ENCODE measurements at regions not wholly inside any gene's neighbourhood (a gene's known extent, or its start where the extent isn't known, plus 50 kb on each side); places are given as distances from the start of the nearest gene placed in this dataset.

GRCh38 chr4:60506061-60506460, 694.1 kb upstream of the ADGRL3 start:
- DNase-seq: no peak
- intact Hi-C loops (cut with DNase I): no loop called here

GRCh38 chr4:60522265-60522664, 677.9 kb upstream of the ADGRL3 start:
- intact Hi-C loops (cut with DNase I): no loop called here
- no peak for DNase-seq

- intact Hi-C loops (cut with DNase I): no loop called here
- no peak for DNase-seq
Measured at GRCh38 chr4:60531776-60532379, 668.2 kb upstream of the ADGRL3 start.

DNA sequence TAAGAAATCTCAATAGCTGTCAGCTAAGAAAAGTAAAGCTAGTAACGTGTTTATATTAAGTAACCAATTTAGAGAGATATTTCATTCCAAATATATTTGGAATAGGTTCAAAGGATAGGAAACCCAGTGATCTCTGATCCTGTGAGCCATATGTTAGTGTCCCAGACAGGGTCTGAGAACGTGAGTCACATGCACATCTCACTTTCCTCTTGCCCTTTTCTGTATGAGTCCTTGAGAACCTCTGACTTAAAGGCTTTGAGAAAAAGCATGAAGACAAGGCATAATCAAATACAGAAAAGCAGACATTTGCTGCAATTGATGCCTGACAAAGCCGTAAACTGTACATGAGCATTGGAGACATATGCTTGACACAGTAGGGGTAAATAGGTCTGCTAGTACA, 655.1 kb upstream of the ADGRL3 start:
- DNase-seq: no peak

GRCh38 chr4:60562334-60562733, 637.8 kb upstream of the ADGRL3 start:
- intact Hi-C loops (cut with DNase I): no loop called here

More for the DNA sequence above, 655.1 kb upstream of the ADGRL3 start:
- intact Hi-C loops (cut with DNase I): no loop called here

DNA sequence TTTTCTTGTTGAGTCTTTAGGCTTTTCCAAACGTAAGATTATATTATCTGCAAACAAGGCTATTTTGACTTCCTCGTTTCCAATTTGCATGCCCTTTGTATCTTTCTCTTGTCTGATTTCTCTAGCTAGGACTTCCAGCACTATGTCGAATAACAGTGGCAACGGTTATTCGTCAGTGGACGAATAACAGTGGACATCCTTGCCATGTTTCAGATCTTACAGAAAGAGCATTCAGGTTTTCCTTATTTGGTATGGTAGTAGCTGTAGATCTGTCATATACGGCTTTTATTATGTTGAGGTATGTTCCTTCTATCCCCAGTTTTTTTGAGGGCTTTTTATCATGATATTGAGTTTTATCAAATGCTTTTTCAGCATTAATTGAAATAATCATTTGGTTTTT, 634.6 kb upstream of the ADGRL3 start:
- intact Hi-C loops (cut with DNase I): no loop called here
- DNase-seq: no peak

More at GRCh38 chr4:60562334-60562733, 637.8 kb upstream of the ADGRL3 start:
- no peak for DNase-seq

- intact Hi-C loops (cut with DNase I): no loop called here
- DNase-seq: no peak
Measured at GRCh38 chr4:60575336-60575735, 624.8 kb upstream of the ADGRL3 start.

DNA sequence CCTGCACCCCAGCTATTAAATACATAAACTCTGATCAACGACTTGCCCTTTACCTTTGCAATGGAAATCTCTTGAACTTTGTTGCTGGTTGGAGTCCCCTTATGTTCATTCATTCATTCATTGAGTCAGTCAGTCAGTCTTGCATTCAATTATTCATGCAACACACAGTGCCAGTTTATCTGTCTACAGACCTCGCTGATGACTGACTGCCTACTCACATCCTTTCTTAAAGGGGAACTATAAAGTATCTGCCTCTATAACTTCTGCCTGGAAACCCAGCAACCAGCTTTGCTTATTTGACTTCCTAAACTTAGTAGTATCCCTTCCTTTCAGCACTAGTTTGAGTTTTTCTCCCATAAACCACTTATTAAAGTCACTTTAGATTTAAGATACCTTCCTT, 620.8 kb upstream of the ADGRL3 start:
- intact Hi-C loops (cut with DNase I): no loop called here
- no peak for DNase-seq

GRCh38 chr4:60581919-60582536, 618.1 kb upstream of the ADGRL3 start:
- no peak for DNase-seq
- intact Hi-C loops (cut with DNase I): no loop called here

DNA sequence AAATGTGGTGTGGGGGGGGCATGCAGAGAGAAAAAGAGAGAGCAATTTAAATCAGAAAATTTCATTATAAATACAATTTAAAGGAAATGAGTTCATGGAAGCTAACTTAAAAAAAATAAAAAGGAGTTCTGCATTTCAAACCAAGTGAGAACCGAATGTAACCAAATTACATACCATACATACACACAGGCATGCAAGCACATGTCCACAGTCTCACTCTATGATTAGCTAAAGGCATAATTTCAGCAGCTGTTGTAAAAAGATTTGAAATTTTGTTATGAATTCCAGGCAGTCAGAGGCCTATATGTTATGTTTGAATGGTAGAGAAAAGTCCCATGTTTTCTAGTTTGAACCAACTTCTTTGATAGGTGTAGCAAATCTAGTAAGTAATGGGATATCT, 611.6 kb upstream of the ADGRL3 start:
- no peak for DNase-seq

GRCh38 chr4:60589425-60589824, 610.7 kb upstream of the ADGRL3 start:
- no peak for DNase-seq
- intact Hi-C loops (cut with DNase I): no loop called here

More for the DNA sequence above, 611.6 kb upstream of the ADGRL3 start:
- intact Hi-C loops (cut with DNase I): no loop called here

DNA sequence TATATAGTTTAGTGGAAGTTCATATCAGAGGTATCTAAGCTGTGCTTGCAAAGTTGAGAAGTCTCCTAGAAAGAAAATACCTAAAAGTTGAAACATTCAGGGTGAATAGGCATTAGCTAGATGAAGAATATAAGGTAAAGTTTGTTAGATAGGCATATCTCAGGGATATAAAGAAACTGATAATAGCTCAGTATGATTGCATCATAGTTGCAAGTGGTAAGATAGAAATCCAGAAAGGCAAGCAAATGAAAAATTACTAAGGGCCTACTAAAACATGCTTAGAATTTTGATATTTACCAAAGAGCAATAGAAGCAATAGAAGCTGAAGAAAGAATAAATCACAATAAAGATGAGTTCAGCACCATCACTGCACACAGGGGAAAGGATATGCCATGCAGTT, 610.0 kb upstream of the ADGRL3 start:
- intact Hi-C loops (cut with DNase I): no loop called here
- no peak for DNase-seq

- intact Hi-C loops (cut with DNase I): no loop called here
- no peak for DNase-seq
Measured at GRCh38 chr4:60605646-60606354, 594.3 kb upstream of the ADGRL3 start.

DNA sequence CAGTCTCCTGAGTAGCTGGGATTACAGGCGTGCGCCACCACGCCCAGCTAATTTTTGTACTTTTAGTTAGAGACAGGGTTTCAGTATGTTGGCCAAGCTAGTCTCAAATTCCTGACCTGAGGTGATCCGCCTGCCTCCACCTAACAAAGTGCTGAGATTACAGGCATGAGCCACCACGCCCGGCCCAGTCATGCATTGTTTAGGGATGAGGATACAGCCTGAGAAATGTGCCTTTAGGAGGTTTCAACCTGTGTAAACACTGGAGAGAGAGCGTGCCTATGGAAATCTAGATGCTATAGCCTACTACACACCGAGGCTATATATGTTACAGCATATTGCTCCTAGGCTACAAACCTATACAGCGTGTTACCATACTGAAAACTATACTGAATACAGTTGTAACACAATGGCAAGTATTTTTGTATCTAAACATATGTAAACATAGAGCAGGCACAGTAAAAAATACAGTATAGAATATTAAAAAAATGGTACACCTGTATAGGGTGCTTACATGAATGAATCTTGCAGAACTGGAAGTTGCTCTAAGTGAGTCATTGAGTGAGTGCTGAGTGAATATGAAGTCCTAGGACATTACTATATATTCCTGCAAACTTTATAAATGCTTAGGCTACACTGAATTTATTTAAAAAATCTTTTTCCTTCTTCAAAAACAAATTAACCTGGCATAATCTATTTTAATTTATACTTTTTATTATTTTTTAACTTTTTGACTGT, 588.2 kb upstream of the ADGRL3 start:
- peak in 1 of 10 donors; percentile 53 for DNase-seq
- intact Hi-C loops (cut with DNase I): no loop called here

GRCh38 chr4:60617731-60618130, 582.4 kb upstream of the ADGRL3 start:
- intact Hi-C loops (cut with DNase I): no loop called here
- DNase-seq: no peak

DNA sequence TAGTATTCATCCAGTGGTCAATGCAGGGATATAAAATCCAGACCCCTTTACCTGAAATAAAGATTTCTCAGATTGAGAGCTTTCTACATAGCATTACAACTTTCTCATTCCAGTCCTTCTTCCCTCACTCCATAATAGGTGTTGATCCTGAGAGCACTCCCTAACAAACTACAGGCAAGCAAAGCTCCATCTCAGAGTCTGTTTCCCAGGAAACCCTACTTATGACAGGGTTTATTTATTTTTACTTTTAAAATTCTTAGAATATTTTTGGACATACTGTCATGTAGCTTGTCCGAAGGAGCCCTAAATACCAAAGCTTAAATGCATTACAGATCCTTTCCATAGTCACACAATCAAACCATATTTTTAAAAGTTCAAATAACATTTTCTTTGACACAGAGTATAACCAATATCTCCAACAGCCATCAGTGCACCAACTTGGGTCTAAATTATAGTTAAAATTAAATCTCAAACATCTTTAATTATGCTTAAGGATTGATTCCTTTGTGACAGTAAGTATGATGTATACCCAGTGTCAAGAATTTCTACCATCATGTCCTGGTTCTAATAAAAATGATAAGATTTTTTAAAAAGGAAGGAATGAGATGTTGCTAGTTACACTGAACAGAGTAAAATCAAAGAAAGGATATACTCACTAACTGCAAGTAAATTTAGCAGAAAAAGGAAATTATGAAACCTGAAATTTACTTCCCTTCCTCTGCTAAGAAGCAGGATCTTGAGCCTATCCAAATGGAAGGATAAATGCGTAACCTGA, 580.4 kb upstream of the ADGRL3 start:
- DNase-seq: no peak
- intact Hi-C loops (cut with DNase I): no loop called here

- no peak for DNase-seq
- intact Hi-C loops (cut with DNase I): no loop called here
Measured at GRCh38 chr4:60637976-60638375, 562.1 kb upstream of the ADGRL3 start.

- intact Hi-C loops (cut with DNase I): no loop called here
- DNase-seq: no peak
Measured at GRCh38 chr4:60648774-60649173, 551.4 kb upstream of the ADGRL3 start.

- intact Hi-C loops (cut with DNase I): no loop called here
- no peak for DNase-seq
Measured at GRCh38 chr4:60652933-60653332, 547.2 kb upstream of the ADGRL3 start.

GRCh38 chr4:60655356-60655755, 544.8 kb upstream of the ADGRL3 start:
- no peak for DNase-seq
- intact Hi-C loops (cut with DNase I): no loop called here

- intact Hi-C loops (cut with DNase I): no loop called here
- DNase-seq: no peak
Measured at GRCh38 chr4:60656171-60656570, 544.0 kb upstream of the ADGRL3 start.
